NCI-H146 treated with DMSO at 0.1 percent for 48 hours (cell line): ENCODE measurements at regions not wholly inside any gene's neighbourhood (a gene's known extent, or its start where the extent isn't known, plus 50 kb on each side); places are given as distances from the start of the nearest gene placed in this dataset.

Experiments used
- DNase-seq: peaks from one replicate; lab custom pipeline; 2025; ENCODE audit not compliant: unreplicated experiment; lab: John Stamatoyannopoulos, UW

DNA sequence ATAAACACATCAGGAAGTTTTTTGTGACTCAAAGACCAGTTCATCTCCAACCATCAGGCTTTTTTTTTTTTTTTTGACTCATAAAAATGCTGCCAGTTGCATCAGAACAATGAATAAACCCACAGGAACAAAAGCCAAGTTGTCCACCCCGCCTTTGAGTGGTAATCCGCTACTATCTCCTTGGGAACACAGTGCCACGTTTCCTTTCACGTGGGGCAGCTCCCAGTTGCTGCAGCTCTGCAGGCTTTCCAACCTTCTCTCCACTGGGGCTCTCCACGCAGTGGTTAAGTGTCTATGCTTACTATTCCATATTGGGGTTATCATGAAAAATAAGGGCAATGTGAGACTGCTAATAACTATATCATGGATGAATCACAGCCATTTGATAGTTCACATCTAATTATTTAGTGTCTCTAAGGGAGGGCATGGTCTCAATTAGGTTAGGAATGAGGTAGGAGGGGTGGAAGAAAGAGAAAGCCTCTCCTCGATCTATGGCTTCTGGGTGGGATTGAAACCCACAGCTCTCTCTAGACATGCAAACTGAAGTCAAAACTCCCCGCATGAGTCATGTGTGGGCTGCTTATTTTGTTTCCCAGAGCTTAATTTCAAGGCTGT, 55.8 kb upstream of the ACTBL2 start:
- DNase-seq, result no peak

DNA sequence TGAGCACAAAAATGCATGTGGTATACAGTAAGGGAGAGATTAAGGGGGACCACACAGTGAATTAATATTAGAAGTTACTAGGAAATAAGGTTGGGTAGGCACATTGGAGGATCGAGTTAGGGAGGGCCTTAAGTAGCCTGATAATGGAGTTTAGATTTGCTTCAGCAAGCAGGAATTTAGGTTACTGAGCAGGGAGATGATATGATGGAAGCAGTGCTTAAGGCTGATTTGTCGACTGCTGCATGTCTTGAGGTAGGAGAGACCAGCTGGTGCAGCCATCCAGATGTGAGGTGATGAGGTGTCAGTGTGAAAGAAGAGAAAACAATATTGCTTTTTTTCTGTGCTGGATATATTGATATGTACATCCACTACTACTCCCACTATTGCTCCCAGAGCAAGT, 55.2 kb upstream of the ACTBL2 start:
- no peak for DNase-seq

DNA sequence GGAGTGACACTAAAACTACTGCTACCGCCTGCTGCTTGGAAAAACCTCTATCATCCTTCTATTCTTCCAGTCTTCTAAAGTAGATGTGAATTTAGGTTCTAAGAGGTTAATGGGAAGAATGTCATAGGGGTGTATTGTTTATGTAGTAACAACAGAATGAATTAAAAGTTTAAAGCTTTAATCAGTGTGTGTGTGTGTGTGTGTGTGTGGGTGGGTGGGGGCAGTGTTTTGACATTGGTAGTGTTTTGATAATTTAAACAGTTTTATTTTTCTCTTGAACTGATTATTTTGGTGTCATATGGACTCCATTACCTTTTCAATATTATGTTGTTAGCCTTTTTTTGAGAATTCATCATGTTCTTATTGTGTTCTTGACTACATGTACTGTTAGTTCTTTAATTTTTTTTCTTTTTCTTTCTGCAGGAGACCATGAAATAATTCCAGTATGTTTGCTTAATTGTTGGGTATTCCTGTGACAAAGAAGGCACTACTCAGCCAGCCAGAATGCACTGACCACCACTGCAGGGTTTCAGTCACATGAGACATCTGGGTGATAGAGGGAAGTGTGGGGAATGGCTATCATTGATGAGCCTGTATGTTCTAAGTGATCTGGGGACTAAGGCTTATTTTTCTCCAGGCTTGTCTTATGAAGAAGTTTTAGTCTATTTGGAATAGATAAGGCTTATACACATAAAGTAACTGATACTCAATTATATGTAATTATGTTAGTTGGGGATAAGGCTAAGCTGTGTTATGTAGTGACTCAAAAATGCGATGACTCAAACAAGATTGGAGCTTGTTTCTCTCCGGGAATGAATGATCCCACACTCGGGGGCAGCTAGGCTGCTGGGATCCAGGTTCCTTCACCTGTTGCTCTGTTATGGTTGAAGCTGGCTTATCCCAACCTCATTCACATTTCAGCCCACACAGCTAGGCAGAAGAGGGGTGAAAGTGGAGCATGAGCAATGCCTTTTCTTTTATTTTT, 50.2 kb upstream of the ACTBL2 start:
- no peak for DNase-seq
